Ascending aorta (tissue), 2 donors: ENCODE measurements at regions not wholly inside any gene's neighbourhood (a gene's known extent, or its start where the extent isn't known, plus 50 kb on each side); places are given as distances from the start of the nearest gene placed in this dataset.
"Not testable (repeated sequence)": the region's sequence is repeated elsewhere in the genome, so short reads cannot be mapped to it uniquely, and the experiment has no call there.

Experiments
- DNase-seq, 2 donors: peaks; one replicate each; pipeline ENCODE4 v3.0.0-alpha.2; 2019; ENCODE audit warnings: low spot score in 2 of 2
- H3K27ac ChIP-seq, 2 donors: fragments of 200-600 bp; sonication (generic); one replicate each; pipeline ENCODE4 v1.5.1; 2016 to 2017; ENCODE audit warnings: mild to moderate bottlenecking in 1 of 2
- H3K27me3 ChIP-seq: fragments of 200-600 bp; sonication (generic); one replicate; pipeline ENCODE4 v1.5.1; 2017
- H3K36me3 ChIP-seq, 2 donors: fragments of 200-600 bp; sonication (generic); one replicate each; pipeline ENCODE4 v1.5.1; 2016
- H3K4me1 ChIP-seq, 2 donors: fragments of 200-600 bp; sonication (generic); one replicate each; pipeline ENCODE4 v1.5.1; 2016 to 2017; ENCODE audit warnings: mild to moderate bottlenecking in 1 of 2
- H3K4me3 ChIP-seq, 2 donors: fragments of 200-600 bp; sonication (generic); one replicate each; pipeline ENCODE4 v1.5.1; 2016 to 2017; ENCODE audit warnings: mild to moderate bottlenecking in 1 of 2
- H3K9me3 ChIP-seq, 2 donors: fragments of 200-600 bp; sonication (generic); one replicate each; pipeline ENCODE4 v1.5.1; 2016
- CTCF ChIP-seq, 3 experiments: fragments of 200-600 bp in 2 of 3; fragments of 450-650 bp in 1 of 3; sonication (generic) in 2 of 3; IDR thresholded peaks; one replicate each; pipeline ENCODE4 v1.5.1; 2016 to 2019; ENCODE audit warnings: antibody characterized with exemption in 3 of 3, mild to moderate bottlenecking in 1 of 3, moderate library complexity in 1 of 3
- intact Hi-C: fragments of 100-400 bp; cut with DNase I; formaldehyde crosslinking; loops from one replicate; pipeline ENCODE4 v1.15.1; 2023

- Histone ChIP-seq H3K36me3 (no peaks in the 10 kb centered on the region), H3K9me3 (no peaks in the 10 kb centered on the region), H3K4me1 (no peaks in the 10 kb centered on the region), H3K27me3 (no peaks in the 10 kb centered on the region), H3K4me3 (no peak overlapping the region), H3K27ac (no peak overlapping the region)
- no peak for DNase-seq
- intact Hi-C loops = no loop called here
- no peak for TF ChIP-seq CTCF (IDR thresholded peaks at IDR 0.05)
Observed at GRCh38 chrX:93346309-93346708, 327.1 kb downstream of the NAP1L3 start.

- H3K27ac ChIP-seq, H3K4me3 ChIP-seq, H3K36me3 ChIP-seq, intact Hi-C loops, H3K4me1 ChIP-seq, DNase-seq, H3K27me3 ChIP-seq, H3K9me3 ChIP-seq: not testable (repeated sequence)
Observed at GRCh38 chrX:93344287-93344686, 329.1 kb downstream of the NAP1L3 start.

- intact Hi-C loops = no loop called here
- Histone ChIP-seq H3K4me3 (no peak overlapping the region), H3K36me3 (no peaks in the 10 kb centered on the region), H3K27ac (no peak overlapping the region), H3K9me3 (no peaks in the 10 kb centered on the region), H3K4me1 (no peaks in the 10 kb centered on the region), H3K27me3 (no peaks in the 10 kb centered on the region)
- no peak for TF ChIP-seq CTCF (IDR thresholded peaks at IDR 0.05)
- no peak for DNase-seq
Observed at GRCh38 chrX:93332329-93332728, 341.0 kb downstream of the NAP1L3 start.

GRCh38 chrX:93322110-93322509 is 351.3 kb downstream of the NAP1L3 start:
- H3K27ac ChIP-seq = no peak overlapping the region
- DNase-seq = no peak
- no peaks in the 10 kb centered on the region for H3K4me1 ChIP-seq
- H3K4me3 ChIP-seq = no peak overlapping the region
- intact Hi-C loops = no loop called here
- H3K27me3 ChIP-seq = no peaks in the 10 kb centered on the region
- no peaks in the 10 kb centered on the region for H3K36me3 ChIP-seq
- H3K9me3 ChIP-seq = no peaks in the 10 kb centered on the region
- TF ChIP-seq CTCF (IDR thresholded peaks at IDR 0.05) = no peak

GRCh38 chrX:93319609-93320008 is 353.8 kb downstream of the NAP1L3 start:
- no peak overlapping the region for H3K27ac ChIP-seq
- peaks cover 0 to 8% of the 10 kb centered on the region in 2 donors for H3K9me3 ChIP-seq
- H3K4me1 ChIP-seq = no peaks in the 10 kb centered on the region
- no peak for TF ChIP-seq CTCF (IDR thresholded peaks at IDR 0.05)
- DNase-seq = no peak
- intact Hi-C loops = no loop called here
- no peaks in the 10 kb centered on the region for H3K36me3 ChIP-seq
- H3K4me3 ChIP-seq = no peak overlapping the region
- H3K27me3 ChIP-seq = no peaks in the 10 kb centered on the region
